Nephron progenitor cell (in vitro differentiated cells): ENCODE measurements at regions not wholly inside any gene's neighbourhood (a gene's known extent, or its start where the extent isn't known, plus 50 kb on each side); places are given as distances from the start of the nearest gene placed in this dataset.
"Not testable (repeated sequence)": the region's sequence is repeated elsewhere in the genome, so short reads cannot be mapped to it uniquely, and the experiment has no call there.

Experiments
- DNase-seq: peaks from one replicate; pipeline ENCODE4 v3.0.0; 2021
- H3K27ac Mint-ChIP-seq: 2 replicates; pipeline ENCODE4 v1.8.0; 2021; ENCODE audit warnings: mild to moderate bottlenecking, moderate library complexity, mixed read lengths
- H3K27me3 Mint-ChIP-seq: 2 replicates; pipeline ENCODE4 v1.8.0; 2021; ENCODE audit warnings: mild to moderate bottlenecking, low read depth, mixed read lengths; ENCODE audit not compliant: poor library complexity
- H3K36me3 Mint-ChIP-seq: 2 replicates; pipeline ENCODE4 v1.8.0; 2021; ENCODE audit warnings: low read depth, mixed read lengths
- H3K4me1 Mint-ChIP-seq: 2 replicates; pipeline ENCODE4 v1.8.0; 2021; ENCODE audit warnings: mixed read lengths
- H3K4me3 Mint-ChIP-seq: 2 replicates; pipeline ENCODE4 v1.8.0; 2021; ENCODE audit warnings: mild to moderate bottlenecking, moderate library complexity, mixed read lengths
- H3K9me3 Mint-ChIP-seq: 2 replicates; pipeline ENCODE4 v1.8.0; 2021; ENCODE audit warnings: mild to moderate bottlenecking, moderate library complexity, mixed read lengths
- TF ChIP-seq, protein P1 (sequence below): fragments of 200-600 bp; sonication (generic); IDR thresholded peaks from 2 replicates; pipeline ENCODE4 v1.5.0; 2021; ENCODE audit warnings: antibody characterized with exemption

DNA sequence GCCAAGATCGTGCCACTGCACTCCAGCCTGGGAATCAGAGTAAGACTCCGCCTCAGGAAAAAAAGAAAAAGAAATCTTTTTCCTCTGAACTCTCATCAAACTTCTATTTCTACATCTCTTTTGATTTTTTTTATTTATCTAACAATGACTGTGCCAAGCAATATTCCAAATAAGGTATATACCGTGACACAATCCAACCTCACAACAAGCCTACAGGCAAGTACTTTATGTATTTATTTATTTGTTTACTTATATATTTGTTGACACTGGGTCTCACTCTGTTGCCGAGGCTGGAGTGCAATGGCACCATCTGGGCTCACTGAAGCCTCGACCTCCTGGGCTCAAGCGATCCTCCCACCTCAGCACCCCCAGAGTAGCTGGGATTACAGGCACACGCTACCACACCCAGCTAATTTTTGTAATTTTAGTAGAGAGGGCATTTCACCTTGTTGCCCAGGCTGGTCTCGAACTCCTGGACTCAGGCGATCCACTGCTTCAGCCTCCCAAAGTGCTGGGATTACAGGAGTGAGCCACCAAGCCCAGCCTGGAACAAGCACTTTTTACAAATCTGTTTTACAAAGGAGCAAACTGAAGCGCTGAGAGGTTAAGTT lies 94.9 kb upstream of the CHD2 start:
- Mint-ChIP-seq H3K4me1 (peaks cover 29% of the 10 kb centered on the region), H3K27me3 (no peaks in the 10 kb centered on the region), H3K36me3 (peaks cover 20% of the 10 kb centered on the region), H3K4me3 (no peak overlapping the region), H3K27ac (no peak overlapping the region), H3K9me3 (peaks cover 11% of the 10 kb centered on the region)
- TF ChIP-seq, protein P1, sequence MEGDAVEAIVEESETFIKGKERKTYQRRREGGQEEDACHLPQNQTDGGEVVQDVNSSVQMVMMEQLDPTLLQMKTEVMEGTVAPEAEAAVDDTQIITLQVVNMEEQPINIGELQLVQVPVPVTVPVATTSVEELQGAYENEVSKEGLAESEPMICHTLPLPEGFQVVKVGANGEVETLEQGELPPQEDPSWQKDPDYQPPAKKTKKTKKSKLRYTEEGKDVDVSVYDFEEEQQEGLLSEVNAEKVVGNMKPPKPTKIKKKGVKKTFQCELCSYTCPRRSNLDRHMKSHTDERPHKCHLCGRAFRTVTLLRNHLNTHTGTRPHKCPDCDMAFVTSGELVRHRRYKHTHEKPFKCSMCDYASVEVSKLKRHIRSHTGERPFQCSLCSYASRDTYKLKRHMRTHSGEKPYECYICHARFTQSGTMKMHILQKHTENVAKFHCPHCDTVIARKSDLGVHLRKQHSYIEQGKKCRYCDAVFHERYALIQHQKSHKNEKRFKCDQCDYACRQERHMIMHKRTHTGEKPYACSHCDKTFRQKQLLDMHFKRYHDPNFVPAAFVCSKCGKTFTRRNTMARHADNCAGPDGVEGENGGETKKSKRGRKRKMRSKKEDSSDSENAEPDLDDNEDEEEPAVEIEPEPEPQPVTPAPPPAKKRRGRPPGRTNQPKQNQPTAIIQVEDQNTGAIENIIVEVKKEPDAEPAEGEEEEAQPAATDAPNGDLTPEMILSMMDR: no peak
- no peak for DNase-seq

DNA sequence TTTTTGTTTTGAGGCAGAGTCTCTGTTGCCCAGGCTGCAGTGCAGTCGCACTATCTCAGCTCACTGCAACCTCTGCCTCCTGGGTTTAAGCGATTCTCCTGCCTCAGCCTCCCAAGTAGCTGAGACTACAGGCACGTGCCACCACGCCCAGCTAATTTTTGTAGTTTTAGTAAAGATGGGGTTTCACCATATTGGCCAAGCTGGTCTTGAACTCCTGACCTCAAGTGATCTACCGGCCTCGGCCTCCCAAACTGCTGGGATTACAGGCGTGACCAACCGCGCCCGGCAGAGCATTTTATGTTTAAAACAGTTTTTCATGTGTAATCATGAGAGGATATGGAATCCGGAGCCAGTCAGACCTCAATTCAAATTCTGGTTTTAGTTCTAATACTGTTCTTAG lies 94.0 kb upstream of the CHD2 start:
- Mint-ChIP-seq H3K36me3 (peaks cover 20% of the 10 kb centered on the region), H3K4me1 (peaks cover 38% of the 10 kb centered on the region), H3K9me3 (peaks cover 11% of the 10 kb centered on the region)
- H3K27ac Mint-ChIP-seq, H3K27me3 Mint-ChIP-seq, H3K4me3 Mint-ChIP-seq, DNase-seq: not testable (repeated sequence)

DNA sequence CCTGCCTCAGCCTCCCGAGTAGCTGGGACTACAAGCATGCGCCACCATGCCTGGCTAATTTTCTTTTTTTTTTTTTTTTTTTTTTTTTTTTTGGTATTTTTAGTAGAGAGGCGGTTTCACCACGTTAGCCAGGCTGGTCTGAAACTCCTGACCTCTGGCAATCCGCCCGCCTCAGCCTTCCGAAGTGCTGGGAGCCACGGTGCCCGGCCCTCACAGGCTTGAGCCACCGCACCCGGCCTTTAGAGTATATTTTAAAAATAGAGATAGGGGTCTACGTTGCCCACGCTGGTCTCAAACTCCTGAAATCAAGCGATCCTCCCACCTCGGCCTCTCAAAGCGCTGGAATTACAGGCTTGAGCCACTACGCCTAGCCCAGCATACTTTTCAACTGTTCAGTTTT lies 93.4 kb upstream of the CHD2 start:
- Mint-ChIP-seq H3K27me3 (no peaks in the 10 kb centered on the region), H3K36me3 (peaks cover 17% of the 10 kb centered on the region), H3K9me3 (peaks cover 10% of the 10 kb centered on the region), H3K4me1 (peaks cover 41% of the 10 kb centered on the region), H3K27ac (no peak overlapping the region), H3K4me3 (no peak overlapping the region)
- TF ChIP-seq, protein P1: no peak
- DNase-seq: no peak

DNA sequence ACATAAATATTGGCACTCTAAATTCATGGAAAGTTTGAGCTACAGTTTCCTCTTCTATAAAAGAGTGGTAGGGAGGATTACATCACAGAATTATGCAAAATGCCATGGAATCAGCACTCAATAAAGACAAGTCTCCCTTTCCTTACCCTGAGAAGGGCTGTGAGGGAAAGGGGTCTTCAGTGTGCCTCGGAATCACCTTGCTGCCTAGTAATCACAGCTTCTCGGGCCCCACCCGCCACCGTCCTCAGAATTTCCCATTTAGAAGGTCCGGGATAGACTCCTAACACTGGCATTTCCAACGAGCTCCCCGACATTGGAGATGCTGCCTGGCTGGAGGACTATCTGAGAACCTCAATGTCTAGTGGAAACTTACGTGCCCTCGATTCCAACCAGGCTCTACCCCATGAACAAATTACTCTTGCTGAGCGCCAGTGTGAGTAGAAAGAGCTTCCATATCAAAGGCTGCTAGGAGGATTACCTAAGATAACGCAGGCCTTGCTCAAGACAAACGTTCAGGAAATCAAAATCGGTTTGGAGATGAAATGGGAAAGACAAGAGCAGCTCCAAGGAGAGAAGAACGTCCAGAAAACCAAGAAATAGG lies 92.1 kb upstream of the CHD2 start:
- Mint-ChIP-seq H3K9me3 (peaks cover 8% of the 10 kb centered on the region), H3K4me3 (peak overlapping the region; percentile 78), H3K36me3 (peaks cover 16% of the 10 kb centered on the region), H3K27ac (peak overlapping the region; percentile 90), H3K4me1 (peaks cover 44% of the 10 kb centered on the region), H3K27me3 (no peaks in the 10 kb centered on the region)
- TF ChIP-seq, protein P1: no peak
- DNase-seq: no peak

DNA sequence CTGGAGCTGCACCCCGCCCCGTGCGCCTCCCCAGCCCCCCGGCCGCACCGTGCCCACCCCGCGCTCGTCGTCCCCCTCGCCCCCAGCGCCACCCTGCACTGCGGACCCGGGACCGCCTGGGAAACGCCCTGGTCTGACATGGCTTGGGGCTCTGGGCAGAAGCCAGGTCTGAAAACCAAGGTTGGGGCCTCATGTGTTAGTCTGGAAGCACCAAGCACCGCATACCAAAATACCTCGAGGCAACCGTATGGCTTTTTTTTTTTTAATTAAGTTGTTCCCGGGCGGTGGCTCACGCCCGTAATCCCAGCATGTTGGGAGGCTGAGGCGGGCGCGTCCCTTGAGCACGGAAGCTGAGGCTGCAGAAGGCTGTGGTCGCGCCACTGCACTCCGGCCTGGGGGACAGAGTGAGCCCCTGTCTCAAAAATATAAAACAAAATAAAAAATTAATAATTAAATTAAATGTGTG lies 91.5 kb upstream of the CHD2 start:
- Mint-ChIP-seq H3K27ac (no peak overlapping the region), H3K4me3 (peak overlapping the region; percentile 84), H3K9me3 (peaks cover 8% of the 10 kb centered on the region), H3K27me3 (no peaks in the 10 kb centered on the region), H3K4me1 (peaks cover 47% of the 10 kb centered on the region), H3K36me3 (peaks cover 15% of the 10 kb centered on the region)
- TF ChIP-seq, protein P1: no peak
- DNase-seq: no peak

DNA sequence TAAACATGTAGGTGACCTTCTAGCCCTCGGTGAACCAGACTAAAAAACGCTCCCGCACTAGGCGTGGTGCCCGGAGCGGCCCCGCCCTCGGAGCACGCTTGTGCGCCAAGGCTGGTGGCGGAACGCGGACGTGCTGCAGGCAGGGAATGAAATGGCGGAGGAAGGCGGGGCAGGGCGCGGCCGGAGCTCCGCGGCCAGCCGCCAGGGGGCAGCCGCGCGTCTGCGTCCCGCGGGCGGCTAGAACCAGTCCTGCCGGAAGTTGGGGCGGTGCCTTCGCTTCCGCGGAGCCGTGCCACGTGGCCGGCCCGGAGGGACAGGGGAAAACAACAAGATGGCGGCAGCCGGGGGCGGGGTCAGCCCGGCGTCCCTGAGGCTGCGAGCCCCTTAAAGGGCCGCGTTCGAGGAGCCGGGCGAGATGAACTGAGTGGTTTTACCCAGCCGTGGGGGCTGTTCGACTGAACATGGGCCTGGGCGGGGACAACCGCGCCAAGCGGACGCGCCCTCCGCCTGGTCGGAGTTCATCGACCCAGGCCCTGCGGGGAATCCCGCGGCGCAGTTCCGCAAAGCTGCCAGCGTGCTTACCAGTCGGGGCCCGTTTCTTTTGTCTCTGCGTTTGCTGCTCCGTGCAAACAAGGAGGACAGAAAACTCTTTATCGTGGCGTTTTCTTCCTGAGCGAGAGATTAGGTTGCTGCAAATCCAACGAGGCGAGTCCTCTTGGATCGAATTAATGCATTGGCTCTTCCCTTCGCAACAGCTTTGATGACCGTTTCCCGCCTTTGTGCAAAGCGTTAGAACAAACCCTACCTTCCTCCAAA lies 90.9 kb upstream of the CHD2 start:
- Mint-ChIP-seq H3K27ac (peak overlapping the region; percentile 100), H3K4me1 (peaks cover 50% of the 10 kb centered on the region), H3K27me3 (no peaks in the 10 kb centered on the region), H3K4me3 (peak overlapping the region; percentile 84), H3K9me3 (peaks cover 8% of the 10 kb centered on the region), H3K36me3 (peaks cover 10% of the 10 kb centered on the region)
- TF ChIP-seq, protein P1: peak; percentile 96
- DNase-seq: peak; percentile 97
